ENCODE measurements at regions not wholly inside any gene's neighbourhood (a gene's known extent, or its start where the extent isn't known, plus 50 kb on each side); places are given as distances from the start of the nearest gene placed in this dataset.

- TF ChIP-seq NR2F2 (IDR thresholded peaks at IDR 0.05; ENCODE audit: borderline replicate concordance, low read depth) (0 out of 2 replicates have a peak, but pooled peaks have one; percentile 14), NR2F1 (CRISPR knock-in tag; IDR thresholded peaks at IDR 0.05) (peak; percentile 17 to 54; a peak in 1 of 4 replicates), RARA (CRISPR knock-in tag; IDR thresholded peaks at IDR 0.05) (peak; percentile 75), XRCC5 (optimal IDR thresholded peaks at IDR 0.05; ENCODE audit: low read length) (peak; percentile 61), HHEX (CRISPR knock-in tag; IDR thresholded peaks at IDR 0.05) (no peak), RXRA (CRISPR knock-in tag; IDR thresholded peaks at IDR 0.05) (peak; percentile 77), MNT (IDR thresholded peaks at IDR 0.05) (0 out of 2 replicates have a peak, but pooled peaks have one; percentile 2), RNF2 (conservative IDR thresholded peaks at IDR 0.05; ENCODE audit: low read depth) (peak; percentile 67; the same call in 1 of the 2 replicates), GABPB1 (CRISPR knock-in tag; IDR thresholded peaks at IDR 0.05) (peak; percentile 31; the same call in 1 of the 2 replicates), ZSCAN25 (CRISPR knock-in tag; IDR thresholded peaks at IDR 0.05) (peak; percentile 80), KLF12 (CRISPR knock-in tag; IDR thresholded peaks at IDR 0.05; ENCODE audit: borderline replicate concordance) (no peak), ZFYVE20 (CRISPR knock-in tag; IDR thresholded peaks at IDR 0.05; ENCODE audit: borderline replicate concordance, low read depth) (no peak), FOSL1 (CRISPR knock-in tag; IDR thresholded peaks at IDR 0.05; ENCODE audit: borderline replicate concordance) (peak; percentile 71; the same call in 1 of the 2 replicates), POLR2AphosphoS5 (IDR thresholded peaks at IDR 0.05; ENCODE audit: low read depth, low read length) (no peak), ZBTB10 (CRISPR knock-in tag; IDR thresholded peaks at IDR 0.05; ENCODE audit: borderline replicate concordance) (peak; percentile 27; the same call in 1 of the 2 replicates), ZNF674 (CRISPR knock-in tag; IDR thresholded peaks at IDR 0.05; ENCODE audit: low read depth) (no peak), PATZ1 (CRISPR knock-in tag; IDR thresholded peaks at IDR 0.05) (peak; percentile 72), SALL1 (CRISPR knock-in tag; IDR thresholded peaks at IDR 0.05) (0 out of 2 replicates have a peak, but pooled peaks have one; percentile 9)
- TF ChIP-seq, protein P1, sequence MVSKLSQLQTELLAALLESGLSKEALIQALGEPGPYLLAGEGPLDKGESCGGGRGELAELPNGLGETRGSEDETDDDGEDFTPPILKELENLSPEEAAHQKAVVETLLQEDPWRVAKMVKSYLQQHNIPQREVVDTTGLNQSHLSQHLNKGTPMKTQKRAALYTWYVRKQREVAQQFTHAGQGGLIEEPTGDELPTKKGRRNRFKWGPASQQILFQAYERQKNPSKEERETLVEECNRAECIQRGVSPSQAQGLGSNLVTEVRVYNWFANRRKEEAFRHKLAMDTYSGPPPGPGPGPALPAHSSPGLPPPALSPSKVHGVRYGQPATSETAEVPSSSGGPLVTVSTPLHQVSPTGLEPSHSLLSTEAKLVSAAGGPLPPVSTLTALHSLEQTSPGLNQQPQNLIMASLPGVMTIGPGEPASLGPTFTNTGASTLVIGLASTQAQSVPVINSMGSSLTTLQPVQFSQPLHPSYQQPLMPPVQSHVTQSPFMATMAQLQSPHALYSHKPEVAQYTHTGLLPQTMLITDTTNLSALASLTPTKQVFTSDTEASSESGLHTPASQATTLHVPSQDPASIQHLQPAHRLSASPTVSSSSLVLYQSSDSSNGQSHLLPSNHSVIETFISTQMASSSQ (IDR thresholded peaks at IDR 0.05; ENCODE audit: low read depth): no peak
- TF ChIP-seq, protein P1 (CRISPR knock-in tag; IDR thresholded peaks at IDR 0.05; ENCODE audit: borderline replicate concordance): 0 out of 2 replicates have a peak, but pooled peaks have one; percentile 10
These were observed 185.1 kb upstream of the SULF2 start (continued) for GRCh38 chr20:47970282-47970903.
